GM18507 (cell line): ENCODE measurements at regions not wholly inside any gene's neighbourhood (a gene's known extent, or its start where the extent isn't known, plus 50 kb on each side); places are given as distances from the start of the nearest gene placed in this dataset.
"Not testable (repeated sequence)": the region's sequence is repeated elsewhere in the genome, so short reads cannot be mapped to it uniquely, and the experiment has no call there.

ENCODE experiments used
- DNase-seq: peaks from one replicate; pipeline ENCODE4 v3.0.0; 2011; ENCODE audit warnings: low read depth; ENCODE audit not compliant: insufficient read length; ENCODE audit errors: extremely low spot score
- FAIRE-seq: peaks from 2 replicates; lab custom pipeline; 2011; peaks lifted over from hg19 to GRCh38; lab: Jason Lieb, UNC

- FAIRE-seq (no peak), DNase-seq (no peak)
Measured at GRCh38 chr13:71219698-71220415, 647.1 kb downstream of the DACH1 start.

GRCh38 chr13:71218960-71219359, 648.0 kb downstream of the DACH1 start:
- DNase-seq: no peak
- no peak for FAIRE-seq

- FAIRE-seq (no peak), DNase-seq (no peak)
Measured at GRCh38 chr13:71217827-71218226, 649.2 kb downstream of the DACH1 start.

GRCh38 chr13:71214821-71215220, 652.2 kb downstream of the DACH1 start:
- DNase-seq: no peak
- FAIRE-seq: no peak

GRCh38 chr13:71214357-71214756, 652.6 kb downstream of the DACH1 start:
- DNase-seq (no peak), FAIRE-seq (no peak)

GRCh38 chr13:71213252-71213821, 653.7 kb downstream of the DACH1 start:
- DNase-seq (no peak), FAIRE-seq (no peak)

- FAIRE-seq: no peak
- no peak for DNase-seq
Measured at GRCh38 chr13:71210861-71211260, 656.1 kb downstream of the DACH1 start.

GRCh38 chr13:71209217-71209616, 657.8 kb downstream of the DACH1 start:
- DNase-seq: no peak
- FAIRE-seq: no peak

- not testable (repeated sequence) for DNase-seq, FAIRE-seq
Measured at GRCh38 chr13:71184583-71184982, 682.4 kb downstream of the DACH1 start.

- not testable (repeated sequence) for DNase-seq, FAIRE-seq
Measured at GRCh38 chr13:71183352-71183751, 683.7 kb downstream of the DACH1 start.

- FAIRE-seq (no peak), DNase-seq (no peak)
Measured at GRCh38 chr13:71171740-71172139, 695.3 kb downstream of the DACH1 start.

- FAIRE-seq (no peak), DNase-seq (no peak)
Measured at GRCh38 chr13:71169180-71169579, 697.8 kb downstream of the DACH1 start.

- FAIRE-seq (no peak), DNase-seq (no peak)
Measured at GRCh38 chr13:71156550-71156949, 710.5 kb downstream of the DACH1 start.

GRCh38 chr13:71149498-71150363, 717.3 kb downstream of the DACH1 start:
- FAIRE-seq: no peak
- DNase-seq: no peak

- no peak for DNase-seq
- FAIRE-seq: no peak
Measured at GRCh38 chr13:71149046-71149445, 718.0 kb downstream of the DACH1 start.

- DNase-seq (no peak), FAIRE-seq (no peak)
Measured at GRCh38 chr13:71148396-71148795, 718.6 kb downstream of the DACH1 start.

- DNase-seq: no peak
- FAIRE-seq: no peak
Measured at GRCh38 chr13:71144883-71145282, 722.1 kb downstream of the DACH1 start.

GRCh38 chr13:71137101-71137500, 729.9 kb downstream of the DACH1 start:
- DNase-seq: no peak
- FAIRE-seq: no peak

- DNase-seq (no peak), FAIRE-seq (no peak)
Measured at GRCh38 chr13:71124230-71124629, 742.8 kb downstream of the DACH1 start.

- no peak for FAIRE-seq
- DNase-seq: no peak
Measured at GRCh38 chr13:71118779-71119364, 748.1 kb downstream of the DACH1 start.
